Left lung (tissue), 4 donors: ENCODE measurements at regions not wholly inside any gene's neighbourhood (a gene's known extent, or its start where the extent isn't known, plus 50 kb on each side); places are given as distances from the start of the nearest gene placed in this dataset.

Experiments used
- ATAC-seq: fragments of 200-7000 bp; cut with Tn5 transposase; one replicate; pipeline ENCODE4 v1.9.1; 2020; ENCODE audit warnings: moderate library complexity
- DNase-seq, 4 donors: peaks; one replicate each; pipeline ENCODE4 v3.0.0-alpha.2; 2013 to 2020
- H3K27ac ChIP-seq, 2 donors: fragments of 200-600 bp; sonication (generic) in 1 of 2; one replicate each; pipeline versions ENCODE4 v1.5.0 to v1.8.0; 2020 to 2021
- H3K27me3 ChIP-seq, 2 donors: fragments of 200-600 bp; sonication (generic) in 1 of 2; one replicate each; pipeline versions ENCODE4 v1.5.0 to v1.8.0; 2020 to 2021
- H3K36me3 ChIP-seq, 2 donors: fragments of 200-600 bp; sonication (generic) in 1 of 2; one replicate each; pipeline versions ENCODE4 v1.5.0 to v1.8.0; 2020 to 2021
- H3K4me1 ChIP-seq, 2 donors: fragments of 200-600 bp; one replicate each; pipeline ENCODE4 v1.8.0; 2021
- H3K4me3 ChIP-seq, 2 donors: fragments of 200-600 bp; sonication (generic) in 1 of 2; one replicate each; pipeline versions ENCODE4 v1.5.0 to v1.8.0; 2020 to 2021; ENCODE audit warnings: mild to moderate bottlenecking in 1 of 2
- H3K9me3 ChIP-seq, 2 donors: fragments of 200-600 bp; sonication (generic) in 1 of 2; one replicate each; pipeline versions ENCODE4 v1.5.0 to v1.8.0; 2020 to 2021
- CTCF ChIP-seq, 2 donors: fragments of 200-600 bp; sonication (generic) in 1 of 2; IDR thresholded peaks; one replicate each; pipeline versions ENCODE4 v1.5.0 to v1.8.0; 2021; ENCODE audit warnings: antibody characterized with exemption in 2 of 2
- intact Hi-C, 2 donors: fragments of 100-400 bp; cut with DNase I; formaldehyde crosslinking; loops; one replicate each; pipeline versions ENCODE4 v1.11.2 to v1.14.2; 2022
- donor health status: DM: no; HTN: yes; CAD: no.
- donor health status: DM: no; HTN: no; CAD: no.

- H3K9me3 ChIP-seq, result peaks cover 0 to 23% of the 10 kb centered on the region in 2 donors
- intact Hi-C loops, result no loop called here
- TF ChIP-seq CTCF (IDR thresholded peaks at IDR 0.05), result no peak
- no peak overlapping the region for H3K27ac ChIP-seq
- no peak overlapping the region for H3K4me3 ChIP-seq
- no peaks in the 10 kb centered on the region for H3K36me3 ChIP-seq
- DNase-seq (no peak), ATAC-seq (no peak)
- H3K4me1 ChIP-seq, result no peaks in the 10 kb centered on the region
- no peaks in the 10 kb centered on the region for H3K27me3 ChIP-seq
Measured at GRCh38 chr3:87614998-87615397, 338.6 kb upstream of the POU1F1 start.

GRCh38 chr3:87607234-87607633 is 330.9 kb upstream of the POU1F1 start:
- DNase-seq (no peak), ATAC-seq (no peak)
- Histone ChIP-seq H3K9me3 (peaks cover 0 to 40% of the 10 kb centered on the region in 2 donors), H3K27ac (no peak overlapping the region), H3K4me3 (no peak overlapping the region), H3K4me1 (no peaks in the 10 kb centered on the region), H3K27me3 (no peaks in the 10 kb centered on the region), H3K36me3 (no peaks in the 10 kb centered on the region)
- intact Hi-C loops, result no loop called here
- no peak for TF ChIP-seq CTCF (IDR thresholded peaks at IDR 0.05)

GRCh38 chr3:87595798-87596197 is 319.4 kb upstream of the POU1F1 start:
- DNase-seq (no peak), ATAC-seq (no peak)
- intact Hi-C loops, result no loop called here
- no peaks in the 10 kb centered on the region for H3K36me3 ChIP-seq
- H3K9me3 ChIP-seq, result peaks cover 0 to 8% of the 10 kb centered on the region in 2 donors
- H3K4me3 ChIP-seq, result no peak overlapping the region
- no peaks in the 10 kb centered on the region for H3K4me1 ChIP-seq
- no peaks in the 10 kb centered on the region for H3K27me3 ChIP-seq
- no peak overlapping the region for H3K27ac ChIP-seq
- TF ChIP-seq CTCF (IDR thresholded peaks at IDR 0.05), result no peak

GRCh38 chr3:87581240-87581639 is 304.9 kb upstream of the POU1F1 start:
- no peak overlapping the region for H3K27ac ChIP-seq
- no peaks in the 10 kb centered on the region for H3K27me3 ChIP-seq
- intact Hi-C loops, result no loop called here
- H3K4me3 ChIP-seq, result no peak overlapping the region
- no peaks in the 10 kb centered on the region for H3K9me3 ChIP-seq
- DNase-seq (no peak), ATAC-seq (no peak)
- no peaks in the 10 kb centered on the region for H3K36me3 ChIP-seq
- TF ChIP-seq CTCF (IDR thresholded peaks at IDR 0.05), result no peak
- no peaks in the 10 kb centered on the region for H3K4me1 ChIP-seq

GRCh38 chr3:87576752-87577151 is 300.4 kb upstream of the POU1F1 start:
- Histone ChIP-seq H3K27ac (no peak overlapping the region), H3K27me3 (no peaks in the 10 kb centered on the region), H3K4me1 (no peaks in the 10 kb centered on the region), H3K4me3 (no peak overlapping the region), H3K9me3 (no peaks in the 10 kb centered on the region), H3K36me3 (no peaks in the 10 kb centered on the region)
- ATAC-seq (no peak), DNase-seq (no peak)
- no peak for TF ChIP-seq CTCF (IDR thresholded peaks at IDR 0.05)
- intact Hi-C loops, result no loop called here
